Urinary bladder (tissue), 3 donors: ENCODE measurements at regions not wholly inside any gene's neighbourhood (a gene's known extent, or its start where the extent isn't known, plus 50 kb on each side); places are given as distances from the start of the nearest gene placed in this dataset.
"Not testable (repeated sequence)": the region's sequence is repeated elsewhere in the genome, so short reads cannot be mapped to it uniquely, and the experiment has no call there.

ENCODE experiments used
- DNase-seq: peaks from one replicate; pipeline ENCODE4 v3.0.0-alpha.2; 2015; ENCODE audit errors: extremely low spot score
- H3K27ac ChIP-seq: one replicate; pipeline ENCODE4 v1.5.1; 2013; ENCODE audit warnings: low read depth, mild to moderate bottlenecking, moderate library complexity
- H3K36me3 ChIP-seq: one replicate; pipeline ENCODE4 v1.6.1; 2013; ENCODE audit warnings: mild to moderate bottlenecking, moderate library complexity; ENCODE audit not compliant: insufficient read depth
- H3K4me1 ChIP-seq: one replicate; pipeline ENCODE4 v1.6.1; 2013; ENCODE audit warnings: mild to moderate bottlenecking, moderate library complexity; ENCODE audit not compliant: insufficient read depth
- H3K4me3 ChIP-seq: one replicate; pipeline ENCODE4 v1.5.1; 2013; ENCODE audit warnings: low read depth, low read length
- WGBS: extraction: QIAGEN DNeasy Blood & Tissue Kit; methylation state at CpG from one replicate; pipeline ENCODE4 v1.1.7; 2013; 5-methylcytosine and 5-hydroxymethylcytosine counted together
- donor health status: healthy with polysubstance abuse.
- donor health status: healthy.

DNA sequence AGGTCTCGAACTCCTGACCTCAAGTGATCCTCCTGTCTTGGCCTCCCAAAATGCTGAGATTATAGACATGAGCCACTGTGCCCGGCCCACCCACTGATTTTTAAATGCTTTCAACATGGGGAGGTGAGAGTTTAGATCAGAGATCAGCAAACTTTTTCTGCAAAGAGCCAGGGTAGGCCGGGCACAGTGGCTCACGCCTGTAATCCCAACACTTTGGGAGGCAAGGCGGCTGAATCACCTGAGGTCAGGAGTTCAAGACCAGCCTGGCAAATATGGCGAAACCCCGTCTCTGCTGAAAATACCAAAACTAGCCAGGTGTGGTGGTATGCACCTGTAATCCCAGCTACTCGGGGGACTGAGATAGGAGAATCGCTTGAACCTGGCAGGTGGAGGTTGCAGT, 88.3 kb upstream of the LHX1 start:
- H3K4me3 ChIP-seq, H3K36me3 ChIP-seq: not testable (repeated sequence)
- WGBS, result 89% methylated on average over 9 of the region's 9 CpGs

DNA sequence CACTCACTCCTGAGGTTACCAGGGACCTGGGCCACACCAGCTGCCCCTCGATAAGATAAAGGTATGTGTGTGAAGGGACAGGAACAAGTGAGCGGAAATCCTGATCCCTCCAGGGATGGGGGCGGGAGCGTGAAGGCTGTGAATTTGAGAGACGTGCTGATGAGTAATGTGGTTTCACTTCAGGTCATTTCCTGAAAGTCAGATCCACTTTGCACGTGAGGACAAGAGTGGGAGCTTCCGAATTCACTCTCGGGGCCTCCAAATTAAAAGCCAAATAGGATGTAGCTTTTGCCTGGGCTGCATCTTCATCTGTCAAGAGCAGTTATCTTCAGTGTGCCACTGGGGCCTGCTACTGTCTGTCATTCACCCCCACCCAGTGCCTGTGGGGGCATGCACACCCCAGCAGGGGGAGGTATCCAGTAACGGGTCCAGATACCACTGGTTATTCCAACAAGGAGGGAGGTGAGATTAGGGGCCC, 87.4 kb upstream of the LHX1 start:
- Histone ChIP-seq H3K4me1 (no peaks in the 10 kb centered on the region), H3K27ac (no peak overlapping the region), H3K4me3 (no peak overlapping the region), H3K36me3 (no peaks in the 10 kb centered on the region)
- DNase-seq, result no peak
- 45% methylated on average over 9 of the region's 9 CpGs for WGBS

More for the DNA sequence above, 88.3 kb upstream of the LHX1 start:
- not testable (repeated sequence) for H3K4me1 ChIP-seq, DNase-seq, H3K27ac ChIP-seq

- H3K36me3 ChIP-seq, result no peaks in the 10 kb centered on the region
- H3K4me1 ChIP-seq, result no peaks in the 10 kb centered on the region
- H3K27ac ChIP-seq, result no peak overlapping the region
- WGBS, result 85% methylated on average over 5 of the region's 5 CpGs
- no peak overlapping the region for H3K4me3 ChIP-seq
- DNase-seq, result no peak
These were observed 86.5 kb upstream of the LHX1 start for GRCh38 chr17:36850790-36851189.

- no peak overlapping the region for H3K27ac ChIP-seq
- H3K4me3 ChIP-seq, result no peak overlapping the region
- no peak for DNase-seq
- WGBS, result 49% methylated on average over 7 of the region's 7 CpGs
- no peaks in the 10 kb centered on the region for H3K4me1 ChIP-seq
- H3K36me3 ChIP-seq, result no peaks in the 10 kb centered on the region
These were observed 86.0 kb upstream of the LHX1 start for GRCh38 chr17:36851250-36851649.

DNA sequence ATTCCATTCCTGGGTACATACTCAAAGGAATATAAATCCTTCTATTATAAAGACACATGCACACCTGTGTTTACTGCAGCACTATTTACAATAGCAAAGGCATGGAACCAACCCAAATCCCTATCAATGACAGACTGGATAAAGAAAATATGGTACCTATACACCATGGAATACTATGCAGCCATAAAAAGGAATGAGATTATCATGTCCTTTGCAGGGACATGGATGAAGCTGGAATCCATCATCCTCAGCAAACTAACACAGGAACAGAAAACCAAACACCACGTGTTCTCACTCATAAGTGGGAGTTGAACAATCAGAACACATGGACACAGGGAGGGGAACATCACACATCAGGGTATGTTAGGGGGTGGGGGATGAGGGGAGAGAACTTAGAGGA, 84.8 kb upstream of the LHX1 start:
- not testable (repeated sequence) for H3K4me1 ChIP-seq, H3K4me3 ChIP-seq, DNase-seq, H3K27ac ChIP-seq, H3K36me3 ChIP-seq
- 79% methylated on average over 1 of the region's 1 CpG for WGBS

DNA sequence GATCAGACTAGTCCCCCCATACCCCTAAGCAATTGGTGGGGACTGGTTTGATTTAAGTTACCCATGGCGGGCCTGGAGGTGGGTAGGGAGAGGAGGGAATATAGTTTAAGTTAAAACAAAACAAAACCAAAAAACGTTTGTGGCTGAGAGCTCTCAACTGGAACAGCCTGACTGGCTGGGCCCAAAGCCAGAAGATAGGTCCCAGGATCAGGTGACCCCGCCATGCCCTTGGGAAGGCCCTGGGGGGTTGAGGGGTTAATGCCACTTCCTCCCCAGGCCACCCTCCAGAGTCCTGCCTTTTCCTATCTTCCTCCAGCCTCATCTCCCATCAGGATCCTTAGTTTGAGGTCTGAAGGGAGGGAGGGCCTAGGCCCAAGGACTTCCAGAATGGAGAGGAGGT, 82.3 kb upstream of the LHX1 start:
- H3K36me3 ChIP-seq, result no peaks in the 10 kb centered on the region
- H3K27ac ChIP-seq, result no peak overlapping the region
- no peaks in the 10 kb centered on the region for H3K4me1 ChIP-seq
- no peak overlapping the region for H3K4me3 ChIP-seq
- DNase-seq, result no peak
- WGBS, result 45% methylated on average over 3 of the region's 3 CpGs

DNA sequence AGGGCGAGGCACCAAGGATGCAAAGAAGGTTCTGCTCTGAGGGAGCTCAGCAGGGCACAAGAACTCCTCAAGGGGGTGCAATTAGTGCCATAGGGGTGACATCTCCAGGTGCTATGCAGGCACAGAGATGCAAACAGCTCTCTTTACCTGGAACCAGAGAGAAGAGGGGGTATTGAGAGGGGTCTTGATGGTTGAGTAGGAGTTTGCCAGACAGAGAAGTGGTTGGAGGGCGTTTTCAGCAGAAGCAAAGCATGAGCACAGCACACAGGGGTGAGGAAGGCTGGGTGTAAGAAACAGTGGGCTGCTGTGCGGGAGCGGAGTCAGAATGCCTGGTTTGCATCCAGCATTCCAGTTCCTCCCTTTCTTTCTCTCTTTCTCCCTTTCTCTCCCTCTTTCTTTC, 81.8 kb upstream of the LHX1 start:
- H3K4me3 ChIP-seq, result no peak overlapping the region
- WGBS, result 92% methylated on average over 4 of the region's 4 CpGs
- H3K27ac ChIP-seq, result no peak overlapping the region
- H3K36me3 ChIP-seq, result no peaks in the 10 kb centered on the region
- no peaks in the 10 kb centered on the region for H3K4me1 ChIP-seq
- no peak for DNase-seq

DNA sequence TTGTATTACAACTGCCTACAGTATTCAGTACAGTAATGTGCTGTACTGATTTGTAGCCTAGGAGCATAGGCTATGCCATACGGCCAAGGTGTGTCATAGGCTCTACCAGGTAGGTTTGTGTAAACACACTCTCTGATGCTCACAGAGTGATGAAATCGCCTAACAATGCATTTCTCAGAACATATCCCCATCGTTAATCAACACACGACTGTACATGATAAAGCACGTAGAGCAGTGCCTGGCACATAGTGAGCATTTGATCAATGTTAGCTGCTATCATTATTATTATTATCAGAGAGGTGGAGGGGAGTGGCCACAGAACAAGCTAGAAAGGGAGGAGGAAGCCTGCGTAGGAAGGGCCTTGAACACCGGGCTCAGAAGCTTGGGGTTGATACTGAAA, 81.1 kb upstream of the LHX1 start:
- H3K4me1 ChIP-seq, result no peaks in the 10 kb centered on the region
- peak; percentile 10 for DNase-seq
- no peaks in the 10 kb centered on the region for H3K36me3 ChIP-seq
- no peak overlapping the region for H3K4me3 ChIP-seq
- WGBS, result 62% methylated on average over 7 of the region's 7 CpGs
- no peak overlapping the region for H3K27ac ChIP-seq

DNA sequence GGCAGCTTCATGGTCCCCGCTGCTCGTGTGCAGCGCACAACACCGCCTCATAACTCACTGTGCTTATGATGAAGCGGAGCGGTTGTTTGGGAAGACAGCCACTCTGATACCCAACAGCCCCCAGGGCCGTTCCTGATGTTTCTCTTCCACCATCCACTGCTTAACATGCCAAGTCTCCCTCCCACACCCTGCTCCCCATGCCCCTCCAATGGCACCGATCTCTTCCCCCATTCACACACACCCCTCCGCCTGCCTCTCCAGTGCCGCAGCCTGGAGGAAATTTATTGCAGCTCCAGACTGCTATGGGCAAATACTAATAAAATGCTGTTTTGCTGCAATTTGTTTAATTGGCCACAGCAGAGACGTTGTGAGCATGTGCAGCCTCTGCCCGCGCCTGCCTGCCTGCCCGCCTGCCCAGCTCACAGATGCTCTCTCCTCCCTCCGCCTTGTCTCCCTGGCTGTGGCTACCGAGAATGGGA, 80.3 kb upstream of the LHX1 start:
- WGBS, result 38% methylated on average over 16 of the region's 16 CpGs
- Histone ChIP-seq H3K36me3 (no peaks in the 10 kb centered on the region), H3K4me1 (no peaks in the 10 kb centered on the region), H3K27ac (no peak overlapping the region), H3K4me3 (no peak overlapping the region)
- peak; percentile 36 for DNase-seq

DNA sequence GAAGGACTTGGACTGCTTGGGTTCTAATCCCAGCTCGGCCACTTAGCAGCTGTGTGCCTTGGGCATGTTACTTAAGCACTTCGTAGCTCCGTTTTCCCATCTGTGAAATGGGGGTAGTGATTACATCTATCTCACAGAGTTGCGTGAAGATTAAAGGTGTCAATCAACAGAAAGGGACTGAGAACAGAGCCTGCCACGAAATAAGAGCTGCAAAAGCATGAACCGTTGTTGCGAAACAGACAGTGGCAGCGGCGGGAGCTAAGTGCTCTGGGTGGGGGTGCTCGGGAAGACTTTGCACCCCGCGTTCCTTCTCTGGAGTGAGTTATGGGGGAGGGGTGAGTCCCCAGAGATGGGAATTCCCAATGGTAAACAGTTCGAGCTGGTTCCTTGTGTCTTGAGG, 79.6 kb upstream of the LHX1 start:
- Histone ChIP-seq H3K27ac (no peak overlapping the region), H3K4me3 (no peak overlapping the region), H3K4me1 (no peaks in the 10 kb centered on the region), H3K36me3 (no peaks in the 10 kb centered on the region)
- 65% methylated on average over 13 of the region's 13 CpGs for WGBS
- no peak for DNase-seq

GRCh38 chr17:36858119-36859002, 78.9 kb upstream of the LHX1 start:
- Histone ChIP-seq H3K4me3 (no peak overlapping the region), H3K4me1 (no peaks in the 10 kb centered on the region), H3K27ac (no peak overlapping the region), H3K36me3 (no peaks in the 10 kb centered on the region)
- no peak for DNase-seq
- WGBS, result 83% methylated on average over 20 of the region's 20 CpGs

DNA sequence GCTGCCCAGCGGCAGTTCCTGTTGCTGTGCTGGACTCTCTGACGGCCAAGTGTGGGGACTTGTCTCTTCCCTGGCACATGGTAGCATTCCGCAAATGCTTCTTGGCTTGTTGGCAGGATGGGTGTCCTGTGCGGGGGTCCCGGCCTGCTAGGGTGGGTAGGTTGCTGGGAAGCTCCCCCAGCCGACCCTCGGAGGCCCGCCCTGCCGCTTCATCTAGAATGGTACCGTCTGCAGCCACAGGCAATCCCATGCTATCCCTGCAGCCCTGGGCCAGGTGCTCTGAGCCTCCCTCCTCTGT, 78.3 kb upstream of the LHX1 start:
- Histone ChIP-seq H3K27ac (no peak overlapping the region), H3K36me3 (no peaks in the 10 kb centered on the region), H3K4me1 (no peaks in the 10 kb centered on the region), H3K4me3 (no peak overlapping the region)
- no peak for DNase-seq
- 78% methylated on average over 10 of the region's 10 CpGs for WGBS

DNA sequence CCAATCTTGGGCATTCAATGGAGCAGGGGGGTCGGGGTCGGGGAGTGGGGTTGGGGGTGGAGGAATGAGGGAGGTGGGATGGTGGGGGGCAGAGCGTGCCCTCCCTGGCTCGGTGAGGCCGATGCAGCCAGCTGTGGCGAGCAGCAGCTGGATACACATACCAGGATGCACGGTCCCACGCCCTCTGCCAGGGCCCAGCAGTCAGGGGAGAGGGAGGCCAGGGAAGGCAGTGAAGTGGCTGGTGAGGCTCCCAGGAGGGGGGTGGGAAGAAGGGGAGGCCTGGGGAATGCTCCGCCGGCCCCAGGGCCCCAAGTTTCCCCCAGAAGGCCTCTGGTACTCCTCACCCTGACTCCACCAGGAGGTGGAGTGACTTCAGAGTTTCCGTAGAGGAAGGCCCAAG, 77.6 kb upstream of the LHX1 start:
- no peaks in the 10 kb centered on the region for H3K4me1 ChIP-seq
- no peak overlapping the region for H3K27ac ChIP-seq
- 62% methylated on average over 11 of the region's 11 CpGs for WGBS
- no peak overlapping the region for H3K4me3 ChIP-seq
- H3K36me3 ChIP-seq, result no peaks in the 10 kb centered on the region
- DNase-seq, result no peak

DNA sequence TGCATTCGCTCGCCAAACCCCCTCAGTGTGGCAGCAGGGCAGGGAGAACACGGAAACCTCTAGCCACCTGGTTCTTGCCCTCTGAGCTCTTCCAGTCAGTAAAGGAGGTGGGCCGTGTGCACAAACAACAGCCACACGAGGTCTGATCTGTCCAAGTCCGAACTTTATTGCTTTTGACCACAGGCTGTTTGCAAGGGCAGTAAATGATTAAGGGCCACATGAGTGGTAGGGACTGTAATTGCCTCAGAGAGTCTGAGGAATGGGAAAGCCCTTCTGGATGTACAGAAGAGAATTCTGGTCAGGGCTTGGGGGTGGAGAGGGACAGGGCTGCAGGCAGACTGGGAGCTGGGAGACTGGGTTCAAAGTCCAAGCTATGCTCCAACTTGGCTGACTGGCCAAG, 75.7 kb upstream of the LHX1 start:
- H3K4me3 ChIP-seq, result no peak overlapping the region
- no peaks in the 10 kb centered on the region for H3K36me3 ChIP-seq
- 74% methylated on average over 6 of the region's 6 CpGs for WGBS
- DNase-seq, result no peak
- no peak overlapping the region for H3K27ac ChIP-seq
- no peaks in the 10 kb centered on the region for H3K4me1 ChIP-seq
